NCI-H1417 treated with DMSO at 0.1 percent for 48 hours (cell line): ENCODE measurements at regions not wholly inside any gene's neighbourhood (a gene's known extent, or its start where the extent isn't known, plus 50 kb on each side); places are given as distances from the start of the nearest gene placed in this dataset.
A peak's percentile ranks its signal among the peaks of the same experiment; 100 is the strongest.

Source experiments
- DNase-seq: peaks from one replicate; lab custom pipeline; 2025; lab: John Stamatoyannopoulos, UW

DNA sequence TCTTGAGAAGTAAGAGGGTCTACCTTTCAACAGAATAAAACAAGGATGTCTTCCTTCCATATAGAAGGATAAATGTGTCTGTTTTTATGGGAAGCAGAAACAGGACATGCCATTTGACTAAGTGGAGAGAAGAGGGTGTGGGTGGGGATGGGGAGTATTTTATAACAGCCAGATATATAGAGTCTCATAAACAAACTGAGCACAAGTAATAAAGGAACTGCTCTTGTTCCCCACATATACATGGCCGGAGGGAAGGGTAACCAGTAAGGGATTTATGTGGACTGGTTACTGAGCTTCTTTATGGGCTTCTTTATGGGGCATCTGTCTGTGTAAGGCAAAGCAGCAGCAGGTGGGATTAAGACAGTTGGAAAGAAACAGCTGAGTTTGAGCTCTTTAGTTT, 558.1 kb downstream of the REEP3 start:
- no peak for DNase-seq

DNA sequence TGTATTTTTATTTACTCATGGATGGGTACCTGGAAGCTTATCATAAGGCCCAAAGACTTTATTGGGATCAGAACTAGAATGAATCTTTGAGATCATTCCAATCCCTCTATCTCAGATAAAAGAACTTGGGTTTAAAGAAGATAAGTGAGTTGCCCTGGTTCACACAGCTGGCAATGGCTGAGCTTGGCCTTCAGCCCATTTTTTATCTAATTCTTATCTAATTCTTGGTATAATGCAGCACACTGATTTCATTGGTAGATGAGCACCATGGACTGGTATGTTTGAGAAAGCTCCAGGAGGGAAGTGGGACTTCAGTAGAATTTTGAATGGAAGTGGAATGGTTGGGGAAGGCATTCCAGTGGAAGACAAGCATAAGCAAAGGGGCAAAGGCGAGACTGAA, 558.9 kb downstream of the REEP3 start:
- DNase-seq: no peak

DNA sequence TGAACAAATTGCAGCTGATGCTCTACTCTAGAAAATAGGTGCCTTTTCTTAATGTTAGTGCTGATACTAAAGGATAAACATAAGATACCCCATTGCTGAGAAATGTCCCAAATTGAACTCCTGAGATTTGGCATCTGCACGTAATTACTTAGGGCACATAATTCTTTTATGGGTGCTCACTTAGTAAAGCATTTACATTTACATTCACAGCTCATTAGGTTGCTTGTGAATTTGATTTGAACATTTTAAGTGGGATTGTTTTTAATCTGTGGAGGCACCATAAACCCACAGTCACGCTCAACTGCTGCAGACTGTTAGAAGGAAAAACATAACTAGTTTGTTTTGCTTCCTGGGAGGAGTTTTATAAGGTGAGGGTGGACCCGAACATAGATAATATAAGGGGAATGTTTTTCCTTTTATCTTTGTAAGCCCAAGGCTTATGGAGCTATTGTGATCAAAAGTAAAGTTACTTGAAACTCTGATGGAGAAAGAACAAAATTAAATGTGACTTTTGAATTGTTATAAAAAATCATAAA, 560.8 kb downstream of the REEP3 start:
- no peak for DNase-seq

- DNase-seq: no peak
Measured at GRCh38 chr10:64086083-64086767, 565.0 kb downstream of the REEP3 start.

DNA sequence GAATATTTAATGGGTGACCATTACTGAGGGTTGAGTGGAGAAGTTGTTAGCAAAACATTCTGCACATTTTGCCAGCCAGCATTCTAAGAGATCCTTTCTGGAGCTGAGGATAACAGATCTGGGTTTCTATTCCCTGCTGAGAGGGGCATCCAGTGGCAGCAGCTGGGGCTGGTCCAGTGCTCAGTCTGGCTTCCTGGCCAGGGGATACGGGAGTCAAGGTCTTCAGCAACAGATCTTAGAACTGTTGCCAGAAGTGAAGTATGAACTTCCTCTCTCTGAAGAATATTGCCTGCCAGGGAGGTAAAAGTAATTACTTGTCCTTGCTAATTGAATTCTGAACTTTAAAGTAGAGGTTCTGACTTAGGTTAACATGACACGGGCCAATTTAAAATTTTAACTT, 568.4 kb downstream of the REEP3 start:
- no peak for DNase-seq

- DNase-seq: no peak
Measured at GRCh38 chr10:64090865-64091264, 569.7 kb downstream of the REEP3 start.

DNA sequence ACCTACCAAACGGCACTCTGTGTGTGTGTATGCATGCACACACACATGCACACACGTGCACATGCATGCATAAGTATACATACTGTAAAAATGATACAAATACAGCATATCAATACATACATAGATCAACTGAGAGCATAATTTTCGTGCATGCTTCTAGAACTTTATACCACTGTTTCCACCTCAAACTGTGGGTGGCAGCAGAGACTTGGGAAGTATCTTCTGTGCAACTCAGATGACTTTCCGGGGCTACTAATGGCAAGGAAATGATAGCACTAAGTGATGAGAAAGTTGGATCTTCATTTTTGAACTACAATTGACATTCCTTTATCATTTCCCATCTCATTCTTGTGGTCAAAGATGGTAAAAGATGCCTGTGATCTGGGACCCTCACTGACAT, 570.7 kb downstream of the REEP3 start:
- DNase-seq: no peak

DNA sequence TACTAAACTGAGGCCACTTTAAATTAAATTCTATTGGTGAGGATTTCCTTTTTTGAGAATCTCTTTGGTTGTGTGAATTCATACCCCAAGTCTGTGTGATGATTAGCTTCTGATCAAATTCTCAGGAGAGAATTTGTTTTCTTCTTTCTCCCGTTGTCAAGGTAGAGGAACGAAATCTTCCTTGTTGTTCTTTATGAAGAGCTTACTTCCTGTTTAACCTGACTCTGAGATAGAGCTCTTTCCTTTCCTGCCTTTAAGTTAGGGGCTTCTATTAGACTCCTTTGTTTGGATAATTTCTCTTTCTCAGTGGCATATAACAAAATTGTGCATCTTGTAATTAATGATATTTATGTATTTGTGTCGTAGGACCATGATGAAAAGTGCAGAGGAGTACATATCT, 572.1 kb downstream of the REEP3 start:
- DNase-seq: no peak

DNA sequence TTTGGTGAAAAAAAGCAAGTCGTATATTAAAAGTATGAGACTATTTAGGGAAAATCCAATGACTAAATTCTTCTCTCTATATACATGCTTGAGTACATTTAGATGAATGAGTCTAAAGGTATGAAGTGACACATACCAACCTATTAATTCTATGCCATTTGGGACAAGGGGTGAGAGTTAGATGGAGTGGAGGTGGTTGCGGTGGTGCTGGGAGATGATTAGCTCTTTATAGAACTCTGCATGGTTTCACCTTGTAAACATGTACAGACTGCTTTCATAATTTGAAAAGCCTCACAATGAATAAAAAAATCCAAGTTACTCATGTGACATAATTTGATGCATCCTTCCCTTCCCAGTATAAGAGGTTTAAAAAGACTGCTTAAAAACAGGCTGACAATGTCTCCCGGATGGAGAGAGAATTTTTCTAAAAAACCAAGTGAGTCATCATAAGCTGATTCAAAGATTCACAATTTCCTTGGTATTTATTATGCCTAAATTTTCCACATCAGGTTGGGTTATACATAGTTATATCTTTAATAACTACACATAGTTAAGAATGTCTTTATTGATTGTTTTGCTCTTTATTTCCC, 572.8 kb downstream of the REEP3 start:
- DNase-seq: no peak

- DNase-seq: no peak
Measured at GRCh38 chr10:64096941-64097340, 575.7 kb downstream of the REEP3 start.

DNA sequence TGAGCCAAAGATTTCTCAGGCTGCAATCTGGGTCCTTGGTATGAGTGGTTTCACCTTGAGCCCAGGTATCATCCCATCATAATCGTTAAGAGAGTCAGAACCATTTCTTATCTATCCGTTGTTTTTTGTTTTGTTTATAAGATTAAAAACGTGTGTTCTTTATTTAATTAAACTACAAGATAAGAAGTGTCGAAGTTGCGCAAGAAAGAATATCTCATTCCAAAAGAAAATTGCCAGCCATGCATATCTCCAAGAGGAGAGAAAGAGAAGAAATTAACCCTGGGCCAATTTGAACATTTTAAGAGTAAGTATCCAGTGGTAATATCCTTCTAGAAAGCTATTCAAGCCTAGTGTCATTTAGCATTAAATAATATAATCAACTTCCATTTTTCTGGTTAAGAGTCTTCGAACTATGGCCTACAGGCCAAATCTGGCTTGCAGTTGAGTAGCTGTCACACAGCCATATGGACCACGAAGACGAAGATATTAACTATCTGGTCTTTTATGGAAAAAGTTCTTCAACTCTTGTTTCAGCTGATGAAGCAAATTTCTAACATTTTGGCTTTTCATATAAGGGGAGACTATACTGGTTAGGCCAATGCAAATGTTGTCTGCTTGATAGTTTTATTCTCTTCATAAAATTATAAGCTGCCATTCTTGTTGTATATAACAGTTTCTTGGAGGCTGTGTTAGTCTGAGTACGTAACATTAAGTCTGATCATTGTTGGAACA, 576.4 kb downstream of the REEP3 start:
- DNase-seq: no peak

GRCh38 chr10:64098994-64099393, 577.8 kb downstream of the REEP3 start:
- DNase-seq: no peak

DNA sequence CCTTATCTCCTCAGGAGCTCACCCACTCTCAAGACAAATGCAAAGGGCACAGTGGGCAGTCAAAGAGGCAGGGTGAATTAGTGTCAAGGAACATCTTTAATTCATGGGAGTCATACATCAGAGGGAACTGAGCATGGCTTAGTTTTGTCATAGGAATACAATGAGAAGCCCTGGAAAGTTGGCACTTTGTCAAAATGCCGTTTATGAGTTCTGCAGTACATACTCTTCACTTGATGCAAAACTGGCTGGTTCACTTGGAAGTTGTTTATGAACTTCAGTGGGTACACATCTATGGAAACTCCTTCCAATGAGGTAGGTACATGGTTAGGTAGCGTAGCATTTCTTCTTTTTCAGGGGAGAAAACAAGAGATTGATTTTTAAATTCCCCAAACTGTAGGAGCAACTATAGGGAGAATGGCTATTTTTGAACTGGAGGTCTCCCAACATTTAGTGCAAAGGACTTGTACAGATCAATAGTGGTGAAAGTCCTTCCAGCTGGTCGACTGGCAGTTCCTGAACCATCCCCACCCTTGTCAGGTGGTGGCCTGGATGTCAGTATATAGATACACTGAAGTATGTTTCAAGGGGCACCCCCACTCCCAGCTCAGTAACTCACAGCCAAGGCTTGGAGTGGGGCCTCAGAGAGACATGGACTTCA, 580.5 kb downstream of the REEP3 start:
- no peak for DNase-seq

GRCh38 chr10:64102264-64102633, 581.0 kb downstream of the REEP3 start:
- no peak for DNase-seq

DNA sequence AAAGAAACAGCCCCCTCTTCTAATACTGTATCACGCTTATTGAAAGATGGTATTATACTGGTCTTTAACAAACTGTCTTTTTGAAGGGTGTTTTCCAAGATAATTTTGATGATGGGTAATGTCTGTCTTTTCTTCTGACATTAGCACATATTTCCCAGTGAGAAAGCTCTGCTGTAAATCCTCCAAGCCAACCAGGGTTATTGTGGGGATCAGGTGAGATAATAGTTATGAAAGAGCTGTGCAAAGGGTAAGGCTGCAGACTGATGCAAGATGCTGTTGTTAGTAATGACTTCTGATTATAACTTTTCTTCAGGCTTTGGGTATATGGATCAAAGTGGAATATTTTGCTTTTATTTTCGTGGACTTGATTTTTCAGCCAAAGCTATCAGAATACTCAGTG, 581.7 kb downstream of the REEP3 start:
- DNase-seq: no peak

DNA sequence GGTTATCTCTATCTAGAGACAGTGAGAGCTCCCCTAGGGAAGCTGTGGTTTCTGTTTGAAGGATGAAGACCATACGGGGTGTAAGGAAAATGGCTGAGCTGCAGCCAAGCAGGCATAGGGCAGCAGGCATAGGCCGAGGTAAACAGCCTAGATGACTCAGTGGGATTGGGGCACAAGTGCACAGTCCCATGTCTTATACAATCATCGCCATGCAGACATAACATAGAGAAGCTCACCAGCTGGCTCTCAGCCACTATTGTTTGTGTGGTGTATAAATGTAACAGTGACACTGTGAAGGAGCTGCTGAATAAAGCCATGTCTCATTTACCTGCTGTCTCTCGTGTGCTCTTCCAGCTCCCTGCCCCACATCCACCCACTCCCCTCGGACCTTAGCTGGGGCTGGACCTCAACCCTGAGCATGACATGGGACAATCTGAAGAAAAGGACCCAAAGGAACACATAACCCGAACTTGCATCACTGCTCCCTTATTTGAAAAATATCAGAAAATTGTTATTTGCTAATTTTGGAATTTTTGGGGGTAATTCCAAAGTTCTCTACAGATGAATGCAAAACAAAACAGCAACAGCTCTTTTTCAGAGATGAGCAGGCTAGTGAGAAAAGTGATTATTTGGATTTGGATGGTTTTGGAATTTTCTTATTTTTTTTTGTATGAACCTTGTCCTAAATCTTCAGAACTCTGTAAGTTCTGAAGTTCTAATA, 582.7 kb downstream of the REEP3 start:
- no peak for DNase-seq

- DNase-seq: no peak
Measured at GRCh38 chr10:64109926-64110495, 588.8 kb downstream of the REEP3 start.

GRCh38 chr10:64112701-64113355, 591.6 kb downstream of the REEP3 start:
- peak; percentile 14 for DNase-seq

GRCh38 chr10:64113375-64113774, 592.2 kb downstream of the REEP3 start:
- no peak for DNase-seq

- no peak for DNase-seq
Measured at GRCh38 chr10:64113792-64114191, 592.6 kb downstream of the REEP3 start.

DNA sequence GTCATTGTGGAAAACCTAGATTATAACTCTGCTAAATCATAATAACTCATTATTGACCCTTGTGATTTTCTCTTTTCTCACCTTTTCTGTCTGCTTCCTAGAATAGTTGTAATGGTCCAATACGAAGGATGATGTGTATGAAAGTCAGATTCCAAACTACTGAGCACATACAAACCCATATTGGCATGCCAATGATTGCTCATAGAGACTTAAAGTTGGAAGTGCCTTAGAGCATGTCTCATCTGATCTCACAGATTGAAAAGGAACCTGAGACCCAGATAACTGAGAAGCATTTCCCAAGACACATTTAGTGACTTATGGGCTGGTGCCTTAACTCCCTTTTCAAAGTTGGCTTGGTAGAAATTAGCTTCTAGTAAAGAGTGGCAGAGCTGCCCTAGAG, 594.3 kb downstream of the REEP3 start:
- no peak for DNase-seq
